HG02678 (cell line): ENCODE measurements at regions not wholly inside any gene's neighbourhood (a gene's known extent, or its start where the extent isn't known, plus 50 kb on each side); places are given as distances from the start of the nearest gene placed in this dataset.
"Not testable (repeated sequence)": the region's sequence is repeated elsewhere in the genome, so short reads cannot be mapped to it uniquely, and the experiment has no call there.

Source experiments
- ATAC-seq: cut with Tn5 transposase; IDR thresholded peaks from one replicate; pipeline ENCODE4 v1.9.1; 2021; ENCODE audit warnings: mild to moderate bottlenecking, moderate library complexity; ENCODE audit not compliant: unreplicated experiment

- no peak for ATAC-seq
Observed at GRCh38 chr20:48411919-48412522, 415.8 kb downstream of the PREX1 start.

GRCh38 chr20:48411245-48411644 is 416.6 kb downstream of the PREX1 start:
- ATAC-seq = no peak

- ATAC-seq = no peak
Observed at GRCh38 chr20:48409055-48409615, 418.7 kb downstream of the PREX1 start.

- no peak for ATAC-seq
Observed at GRCh38 chr20:48407710-48408109, 420.1 kb downstream of the PREX1 start.

GRCh38 chr20:48406912-48407340 is 420.9 kb downstream of the PREX1 start:
- ATAC-seq = no peak

- ATAC-seq = no peak
Observed at GRCh38 chr20:48406498-48406897, 421.3 kb downstream of the PREX1 start.

- ATAC-seq = no peak
Observed at GRCh38 chr20:48405909-48406308, 421.9 kb downstream of the PREX1 start.

- no peak for ATAC-seq
Observed at GRCh38 chr20:48404598-48404997, 423.2 kb downstream of the PREX1 start.

GRCh38 chr20:48403167-48403761 is 424.5 kb downstream of the PREX1 start:
- ATAC-seq = no peak

- no peak for ATAC-seq
Observed at GRCh38 chr20:48401359-48401758, 426.4 kb downstream of the PREX1 start.

- no peak for ATAC-seq
Observed at GRCh38 chr20:48400009-48400408, 427.8 kb downstream of the PREX1 start.

GRCh38 chr20:48398506-48399449 is 429.0 kb downstream of the PREX1 start:
- ATAC-seq = no peak

- ATAC-seq = not testable (repeated sequence)
Observed at GRCh38 chr20:48396981-48397861, 430.6 kb downstream of the PREX1 start.

- no peak for ATAC-seq
Observed at GRCh38 chr20:48395816-48396546, 431.8 kb downstream of the PREX1 start.

- ATAC-seq = no peak
Observed at GRCh38 chr20:48394415-48395081, 433.3 kb downstream of the PREX1 start.

GRCh38 chr20:48393737-48394314 is 434.0 kb downstream of the PREX1 start:
- ATAC-seq = no peak

- ATAC-seq = no peak
Observed at GRCh38 chr20:48393311-48393685, 434.5 kb downstream of the PREX1 start.

GRCh38 chr20:48392407-48393310 is 435.1 kb downstream of the PREX1 start:
- ATAC-seq = no peak
